ENCODE measurements at regions not wholly inside any gene's neighbourhood (a gene's known extent, or its start where the extent isn't known, plus 50 kb on each side); places are given as distances from the start of the nearest gene placed in this dataset.

- TF ChIP-seq POLR2A (IDR thresholded peaks at IDR 0.05) = no peak
- TF ChIP-seq, protein P1, sequence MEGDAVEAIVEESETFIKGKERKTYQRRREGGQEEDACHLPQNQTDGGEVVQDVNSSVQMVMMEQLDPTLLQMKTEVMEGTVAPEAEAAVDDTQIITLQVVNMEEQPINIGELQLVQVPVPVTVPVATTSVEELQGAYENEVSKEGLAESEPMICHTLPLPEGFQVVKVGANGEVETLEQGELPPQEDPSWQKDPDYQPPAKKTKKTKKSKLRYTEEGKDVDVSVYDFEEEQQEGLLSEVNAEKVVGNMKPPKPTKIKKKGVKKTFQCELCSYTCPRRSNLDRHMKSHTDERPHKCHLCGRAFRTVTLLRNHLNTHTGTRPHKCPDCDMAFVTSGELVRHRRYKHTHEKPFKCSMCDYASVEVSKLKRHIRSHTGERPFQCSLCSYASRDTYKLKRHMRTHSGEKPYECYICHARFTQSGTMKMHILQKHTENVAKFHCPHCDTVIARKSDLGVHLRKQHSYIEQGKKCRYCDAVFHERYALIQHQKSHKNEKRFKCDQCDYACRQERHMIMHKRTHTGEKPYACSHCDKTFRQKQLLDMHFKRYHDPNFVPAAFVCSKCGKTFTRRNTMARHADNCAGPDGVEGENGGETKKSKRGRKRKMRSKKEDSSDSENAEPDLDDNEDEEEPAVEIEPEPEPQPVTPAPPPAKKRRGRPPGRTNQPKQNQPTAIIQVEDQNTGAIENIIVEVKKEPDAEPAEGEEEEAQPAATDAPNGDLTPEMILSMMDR (IDR thresholded peaks at IDR 0.05) = no peak
Measured at GRCh38 chr6:163919652-163920051, 505.1 kb downstream of the QKI start.
